ENCODE measurements at regions not wholly inside any gene's neighbourhood (a gene's known extent, or its start where the extent isn't known, plus 50 kb on each side); places are given as distances from the start of the nearest gene placed in this dataset.
"Not testable (repeated sequence)": the region's sequence is repeated elsewhere in the genome, so short reads cannot be mapped to it uniquely, and the experiment has no call there.

DNA sequence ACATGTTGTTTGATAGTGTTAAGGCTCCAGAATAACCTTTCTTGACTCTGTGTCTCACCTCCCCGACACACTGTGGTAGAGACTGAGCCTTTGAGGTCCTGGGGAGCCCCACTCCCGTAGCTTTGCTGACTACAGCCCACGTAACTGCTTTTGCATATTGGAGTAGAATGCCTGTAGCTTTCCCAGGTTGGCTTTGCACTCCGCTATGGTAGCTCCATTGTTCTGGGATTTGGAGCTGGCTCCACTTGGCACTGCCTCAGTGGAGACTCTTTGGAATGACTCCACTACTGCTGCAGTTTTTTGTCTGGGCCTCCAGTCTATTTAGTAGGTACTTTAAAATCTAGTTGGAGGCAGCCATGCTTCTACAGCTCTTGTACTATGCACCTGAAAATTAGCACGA lies 56.2 kb upstream of the ANXA1 start:
- no peak for DNase-seq

DNA sequence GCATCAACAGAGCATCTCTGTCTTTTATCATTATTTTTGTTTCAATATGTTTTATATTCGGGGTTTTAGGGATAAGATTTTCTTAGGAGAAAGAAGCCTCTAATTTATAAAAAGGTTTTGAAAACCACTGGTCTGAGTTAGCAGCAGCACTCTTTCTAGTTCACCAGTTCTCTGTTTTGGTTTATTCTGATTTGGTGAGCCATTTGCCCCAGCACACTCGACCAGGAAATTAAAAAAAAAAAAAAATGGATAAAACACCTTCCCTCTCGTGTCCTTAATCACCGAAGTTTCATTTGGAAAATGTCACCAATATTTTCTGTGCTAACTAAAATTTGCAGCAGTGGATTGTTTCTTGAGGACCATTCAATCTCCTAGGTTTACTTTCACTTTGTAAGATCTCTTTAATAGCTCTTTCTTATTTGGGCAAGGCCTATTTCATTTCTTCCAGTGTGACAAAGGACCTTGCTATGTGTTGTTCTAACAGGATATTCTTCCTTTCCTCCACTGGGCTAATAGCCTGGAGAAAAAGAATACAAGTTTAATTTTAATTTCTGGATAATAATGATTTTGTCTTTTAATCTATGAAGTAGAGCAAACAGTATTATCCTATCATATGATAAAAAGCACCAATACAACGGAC lies 57.8 kb upstream of the ANXA1 start:
- no peak for DNase-seq

DNA sequence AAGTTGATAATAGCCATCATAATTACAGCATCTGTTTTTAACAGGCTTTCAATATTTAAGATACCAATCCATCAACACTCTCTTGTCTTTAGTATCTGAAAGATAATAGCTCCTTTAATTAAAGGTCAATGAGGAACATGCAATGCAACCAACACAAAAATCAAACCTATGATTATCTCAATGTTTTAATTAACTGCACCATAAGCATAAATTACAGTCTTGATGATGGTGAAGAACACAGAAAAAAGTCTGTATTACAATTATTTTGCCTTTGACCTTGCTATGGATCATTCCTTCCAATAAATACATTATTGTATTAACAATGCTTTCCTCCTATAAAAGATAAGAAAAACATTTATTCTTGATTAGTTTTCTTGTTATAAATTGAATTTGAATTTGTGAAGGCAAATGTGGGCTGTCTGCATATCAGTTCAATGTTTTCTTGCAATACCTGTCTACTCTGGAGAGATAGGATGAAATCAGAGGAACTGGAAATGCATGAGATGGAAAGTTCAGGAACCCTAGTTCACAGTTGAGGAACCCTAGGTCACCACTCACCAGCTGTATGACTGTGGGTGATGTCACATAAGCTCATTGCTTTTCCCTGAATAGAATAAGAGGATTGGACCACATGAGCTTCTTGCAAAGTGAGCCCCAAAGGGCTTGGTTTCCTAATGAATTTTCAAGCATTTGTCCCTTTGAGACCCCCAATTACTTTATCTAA lies 58.5 kb upstream of the ANXA1 start:
- DNase-seq = no peak

DNA sequence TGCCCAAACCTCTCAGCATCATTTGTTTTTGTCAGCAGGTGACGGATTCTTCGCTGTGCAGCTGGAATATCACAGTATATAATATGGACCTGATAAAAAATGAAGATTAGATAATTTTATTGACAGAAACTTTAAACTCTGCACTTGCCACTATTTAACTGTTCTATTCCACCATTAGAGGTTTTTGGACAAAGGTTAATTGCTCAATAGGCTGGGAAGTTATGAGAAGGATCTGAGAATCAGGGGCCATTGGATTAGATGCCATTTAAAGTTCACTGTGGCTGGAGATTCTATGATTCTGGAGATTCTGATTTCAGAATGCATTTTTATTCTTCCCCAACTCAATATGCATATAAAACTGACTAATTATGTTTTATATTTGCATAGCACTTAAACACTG lies 59.8 kb upstream of the ANXA1 start:
- no peak for DNase-seq

DNA sequence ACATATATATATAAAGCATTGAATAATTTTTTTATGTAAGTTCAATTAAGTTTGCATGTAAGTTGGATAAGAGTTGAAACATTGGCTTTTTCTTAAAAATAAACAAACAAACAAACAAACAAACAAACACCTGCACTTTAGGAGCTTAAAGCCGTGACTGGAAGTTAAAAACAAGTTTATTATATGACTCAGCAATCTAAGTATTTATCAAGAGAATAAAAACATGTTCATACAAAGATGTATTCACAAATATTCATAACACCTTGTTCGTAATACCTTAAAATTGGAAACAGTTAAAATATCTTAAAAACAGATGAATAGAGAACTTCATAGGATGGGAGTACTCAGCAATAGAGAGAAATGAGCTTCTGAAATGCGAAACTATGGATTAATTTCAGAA lies 61.5 kb upstream of the ANXA1 start:
- no peak for DNase-seq

DNA sequence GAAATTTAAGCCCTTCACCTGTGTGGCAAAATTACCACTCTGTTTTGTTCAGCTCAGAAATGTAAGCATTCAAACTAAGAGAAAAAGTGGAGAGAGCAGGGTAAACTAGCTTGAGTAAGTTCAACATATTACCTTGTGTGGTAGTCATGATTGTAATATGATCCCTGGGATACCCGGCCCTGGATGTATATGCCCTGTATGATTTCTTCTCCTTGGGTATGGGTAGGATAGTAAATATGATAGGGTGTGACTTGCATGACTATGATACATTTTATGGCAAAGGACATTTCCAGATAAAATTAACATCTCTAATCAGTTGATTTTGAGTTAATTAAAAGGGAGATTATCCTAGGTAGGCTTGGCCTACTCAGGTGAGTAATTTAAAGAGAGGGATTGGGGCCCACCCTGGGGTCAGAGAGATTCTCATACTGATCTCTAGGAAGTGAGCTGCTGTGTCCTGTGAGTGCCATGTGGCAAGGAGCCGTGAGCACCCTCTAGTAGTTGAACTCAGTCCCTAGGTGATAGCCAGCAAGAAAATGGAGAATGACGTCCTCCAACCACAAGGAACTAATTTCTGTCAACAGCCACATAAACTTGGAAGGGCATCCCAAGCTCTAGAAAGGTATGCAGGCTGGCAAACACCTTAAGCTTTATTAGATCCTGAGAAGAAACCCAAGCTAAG lies 62.2 kb upstream of the ANXA1 start:
- no peak for DNase-seq

DNA sequence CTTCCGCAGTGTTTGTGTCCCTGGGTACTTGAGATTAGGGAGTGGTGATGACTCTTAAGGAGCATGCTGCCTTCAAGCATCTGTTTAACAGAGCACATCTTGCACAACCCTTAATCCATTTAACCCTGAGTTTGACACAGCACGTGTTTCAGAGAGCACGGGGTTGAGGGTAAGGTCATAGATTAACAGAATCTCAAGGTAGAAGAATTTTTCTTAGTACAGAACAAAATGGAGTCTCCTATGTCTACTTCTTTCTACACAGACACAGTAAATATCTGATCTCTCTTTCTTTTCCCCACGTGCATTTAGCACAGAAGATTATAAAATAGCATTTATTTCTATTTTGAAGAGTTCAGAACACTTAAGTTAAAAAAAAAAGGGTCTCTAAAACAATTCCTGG lies 63.8 kb upstream of the ANXA1 start:
- not testable (repeated sequence) for DNase-seq

DNA sequence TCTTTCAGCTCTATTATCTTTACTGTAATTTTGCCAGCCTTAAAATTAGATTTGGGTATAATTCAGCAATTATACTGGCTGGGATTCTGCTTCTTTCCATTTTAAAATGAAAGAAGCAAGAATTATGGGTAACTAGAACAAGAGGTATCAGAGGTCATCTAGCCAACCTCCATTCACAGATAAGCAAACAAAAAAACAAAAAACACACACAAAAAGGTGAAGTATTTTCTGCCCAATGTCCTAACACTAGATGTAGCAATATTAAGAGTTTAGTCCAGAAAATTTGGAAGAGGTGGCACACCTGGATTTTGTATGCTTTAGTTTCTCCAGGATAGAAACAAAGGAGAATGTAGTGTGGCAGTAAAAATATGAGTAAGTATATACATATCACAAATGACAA lies 68.1 kb upstream of the ANXA1 start:
- no peak for DNase-seq

DNA sequence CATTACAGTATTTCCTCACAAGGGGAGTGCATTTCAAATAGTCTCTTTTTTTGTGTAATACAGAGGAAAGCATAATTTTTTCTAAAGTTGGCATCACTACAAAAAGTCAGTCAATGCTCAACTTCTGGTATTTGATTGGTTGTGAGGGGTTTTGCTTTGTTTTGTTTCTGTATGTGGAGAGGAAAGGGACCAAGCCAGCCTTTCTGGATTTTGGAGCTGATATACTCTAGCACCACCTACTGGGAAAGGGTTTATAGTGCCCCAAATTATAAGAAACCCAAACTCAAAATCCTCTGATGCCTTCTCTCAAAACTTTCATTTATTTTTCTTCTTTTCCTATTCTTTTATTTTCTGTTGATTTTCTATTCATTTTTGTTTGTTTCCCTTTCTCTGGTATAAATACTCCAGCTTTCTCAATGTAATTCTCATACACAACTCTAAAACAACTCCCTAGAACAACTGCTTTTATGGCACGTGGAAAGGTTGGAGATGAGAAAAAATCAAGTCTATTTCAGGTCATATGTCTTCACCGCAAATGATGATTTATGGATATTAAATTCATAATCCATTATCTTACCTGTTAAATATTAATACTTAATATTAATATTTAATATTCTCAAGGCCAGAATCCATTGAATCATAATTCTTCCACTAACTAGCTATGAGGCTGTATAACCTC lies 69.5 kb upstream of the ANXA1 start:
- DNase-seq = no peak

DNA sequence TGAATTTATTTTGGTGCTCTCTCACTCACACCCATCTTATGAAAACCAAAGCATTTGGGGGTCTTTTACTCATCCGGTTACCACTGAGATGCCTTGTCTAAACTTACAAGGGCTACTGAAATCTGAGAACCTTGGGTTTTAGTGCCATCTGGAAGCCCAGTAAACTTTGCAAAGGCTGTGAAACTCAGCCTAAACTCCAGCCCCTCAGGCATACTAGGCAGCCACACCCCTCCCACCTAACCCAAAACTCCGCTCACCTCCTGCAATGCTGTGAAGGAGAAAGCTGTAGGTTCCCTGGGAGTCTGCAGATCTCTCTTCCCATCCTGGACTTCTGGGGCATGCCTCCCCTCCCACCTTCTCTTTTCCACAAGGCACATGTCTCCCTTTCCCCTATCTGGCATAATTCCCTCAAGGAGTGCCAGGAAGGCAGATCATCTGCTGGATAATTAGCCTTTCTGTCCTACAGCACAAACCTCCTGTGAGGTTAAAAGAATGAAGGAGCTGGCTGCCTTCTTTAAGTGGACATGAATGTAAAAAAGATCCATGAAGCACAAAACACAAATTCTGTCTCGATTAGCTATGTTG lies 71.5 kb upstream of the ANXA1 start:
- DNase-seq = no peak

DNA sequence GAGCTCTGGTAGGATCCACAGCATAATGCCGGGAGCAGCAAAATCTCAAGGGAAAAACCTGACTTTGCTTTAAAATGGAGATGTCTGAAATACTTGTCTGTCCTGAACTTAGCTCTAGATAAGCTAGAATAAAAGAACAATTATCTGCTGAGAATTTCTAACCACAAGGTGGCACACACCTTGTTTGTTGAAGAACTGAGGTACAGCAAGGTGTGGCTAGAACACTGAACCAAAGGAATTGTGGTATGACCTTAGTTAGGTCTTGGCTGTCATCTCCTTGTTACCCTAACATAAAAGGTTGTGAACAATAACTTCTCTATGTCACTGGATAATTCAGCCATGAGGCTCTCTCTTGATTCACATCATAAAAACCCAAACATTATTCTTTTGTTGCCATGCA lies 72.3 kb upstream of the ANXA1 start:
- no peak for DNase-seq

DNA sequence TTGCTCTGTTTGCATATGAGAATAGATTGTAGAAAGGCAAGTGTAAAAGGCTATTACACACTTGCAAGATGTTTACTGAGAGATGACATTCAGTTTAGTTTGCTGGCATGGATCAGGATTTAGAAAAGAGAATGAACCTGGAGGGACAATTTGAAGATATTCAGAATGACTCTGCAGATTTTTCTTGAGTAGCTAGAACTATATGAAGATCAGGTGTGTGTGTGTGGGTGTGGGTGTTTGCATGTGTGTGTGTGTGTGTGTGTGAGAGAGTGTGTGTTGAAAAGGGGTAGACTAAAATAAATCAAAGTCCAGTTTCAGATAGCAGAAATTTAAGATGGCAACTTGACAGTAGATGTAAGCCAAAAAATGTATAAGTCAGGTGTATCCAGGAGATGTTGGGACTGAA lies 74.0 kb upstream of the ANXA1 start:
- DNase-seq = no peak

DNA sequence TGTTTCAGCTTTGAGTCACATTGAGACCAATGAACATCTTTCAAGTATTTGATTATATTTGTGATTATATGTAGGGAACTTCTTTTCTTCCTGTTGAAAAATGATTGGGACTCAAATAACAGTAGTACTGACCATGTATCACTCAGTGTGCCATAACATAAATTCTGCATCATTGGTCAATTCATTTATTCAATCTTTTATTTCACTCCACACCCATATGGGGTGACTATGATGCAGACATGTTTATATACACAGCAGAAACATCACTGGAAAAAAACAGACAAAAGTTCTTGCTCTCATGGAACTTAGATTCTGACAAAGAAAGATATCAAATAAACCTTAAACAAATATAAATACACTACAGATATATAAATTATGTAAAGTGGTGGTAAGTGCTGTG lies 74.7 kb upstream of the ANXA1 start:
- DNase-seq = no peak

DNA sequence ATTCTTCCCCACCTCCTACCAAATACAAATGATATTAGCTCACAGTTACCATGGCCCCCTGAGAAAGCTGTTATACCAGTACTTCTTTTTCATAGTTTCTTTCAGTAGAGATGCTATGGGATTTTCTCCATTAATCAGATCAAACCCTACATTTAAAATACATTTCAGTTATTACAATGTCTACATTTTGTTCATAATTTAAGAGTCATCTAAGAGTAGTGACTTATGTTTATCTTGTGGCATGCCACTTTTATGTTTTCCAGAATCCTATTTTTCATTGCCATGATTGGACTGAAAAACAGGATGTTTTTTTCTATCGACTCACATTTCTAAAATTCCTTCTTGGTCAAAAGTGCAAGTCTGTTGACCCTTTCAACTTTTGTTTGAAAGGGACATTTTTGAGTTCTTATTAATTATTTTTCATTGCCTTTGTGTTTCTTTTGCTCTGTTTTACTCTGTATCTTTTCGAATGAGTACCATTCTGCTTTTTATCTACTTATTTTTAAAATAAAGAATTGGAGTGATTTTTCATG lies 77.4 kb upstream of the ANXA1 start:
- no peak for DNase-seq

DNA sequence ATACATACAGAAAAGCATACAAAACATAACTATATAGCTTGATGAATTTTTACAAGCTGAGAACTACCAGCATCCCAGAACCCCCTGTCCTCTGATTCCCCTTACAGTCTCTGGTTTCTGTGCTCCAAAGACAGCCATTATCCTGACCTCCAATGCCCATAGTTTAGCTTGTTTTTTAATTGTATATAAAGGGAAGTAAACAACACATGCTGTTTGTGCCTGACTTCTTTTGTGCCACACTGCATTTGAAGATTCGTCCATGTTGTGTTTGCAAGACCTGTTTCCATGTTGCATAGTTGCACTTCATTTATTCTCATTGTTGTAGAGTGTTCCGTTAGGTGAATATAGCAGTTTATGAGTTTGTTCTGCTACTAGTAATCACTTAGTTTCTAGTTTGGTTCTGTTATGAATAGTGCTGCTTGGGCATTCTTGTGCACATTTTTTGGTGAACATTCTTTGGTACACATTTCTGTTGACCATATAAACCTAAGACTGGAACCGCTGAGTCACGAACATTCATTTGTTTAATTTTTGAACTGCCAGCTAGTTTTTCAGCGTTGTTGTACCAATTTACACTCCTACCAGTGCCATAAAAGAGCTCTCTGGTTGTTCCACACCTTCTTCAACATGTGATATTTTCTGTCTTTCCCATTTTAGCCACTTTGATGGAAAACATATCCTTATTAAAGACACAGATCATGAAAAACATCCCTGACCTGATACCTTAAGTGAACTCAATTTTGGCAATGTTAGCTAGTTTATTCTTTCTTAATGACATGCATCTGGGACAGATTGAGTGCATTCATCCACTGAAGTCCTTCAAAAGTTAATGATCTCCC lies 78.1 kb upstream of the ANXA1 start:
- no peak for DNase-seq

DNA sequence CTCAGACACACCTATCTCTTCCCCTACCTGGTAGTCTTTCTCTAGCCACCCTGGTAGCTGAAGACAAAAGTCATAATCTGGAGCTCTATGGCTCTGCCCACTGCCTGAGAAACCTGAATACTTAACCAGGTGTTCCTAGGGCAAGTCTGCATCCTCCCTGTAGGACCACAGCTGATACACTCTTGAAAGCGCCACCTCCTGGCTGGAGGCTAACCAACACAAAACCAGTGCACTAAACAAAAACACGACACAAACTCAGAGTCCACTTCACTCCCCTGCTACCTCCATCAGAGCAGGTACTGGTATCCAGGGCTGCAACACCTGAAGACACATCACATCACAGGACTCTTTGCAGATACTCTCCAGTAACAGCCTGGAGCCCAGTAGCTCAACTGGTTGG lies 84.6 kb upstream of the ANXA1 start:
- no peak for DNase-seq

DNA sequence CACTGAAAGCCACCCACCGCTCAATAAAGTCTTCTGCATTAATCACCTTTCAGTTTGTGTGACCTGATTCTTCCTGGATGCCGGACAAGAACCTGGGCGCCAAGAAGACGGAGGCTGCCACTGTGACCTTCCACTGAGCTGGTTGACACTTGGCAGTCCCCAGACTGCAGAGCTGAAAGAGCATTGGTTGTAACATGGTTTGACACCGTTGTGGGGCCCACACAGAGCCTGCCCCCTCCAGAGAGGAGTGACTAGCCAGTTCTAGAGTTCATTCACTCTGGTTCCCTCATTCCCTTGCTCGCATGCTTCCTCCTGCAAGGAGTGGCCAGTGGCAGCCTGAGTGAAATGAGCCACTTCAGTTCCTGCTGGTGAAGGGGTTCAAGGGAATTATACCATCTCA lies 86.2 kb upstream of the ANXA1 start:
- no peak for DNase-seq

DNA sequence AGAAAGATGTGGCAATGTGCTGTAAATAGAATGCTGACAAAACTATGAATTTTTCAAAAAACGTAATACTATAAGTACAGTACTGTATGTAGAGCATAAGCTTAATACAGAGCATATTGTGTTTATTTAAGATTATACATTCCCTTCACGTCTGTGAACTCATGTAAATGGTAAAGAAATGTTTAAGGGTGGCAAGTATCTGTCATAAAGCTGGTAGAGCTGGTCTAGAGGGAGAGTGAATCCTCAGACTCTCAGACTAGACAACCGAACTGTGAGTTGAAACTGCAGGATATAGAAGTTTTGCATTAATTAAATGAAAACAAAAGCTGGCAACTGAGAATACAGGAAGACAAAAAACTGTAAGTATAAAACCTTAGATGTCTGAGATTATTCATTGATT lies 87.3 kb upstream of the ANXA1 start:
- DNase-seq = no peak

DNA sequence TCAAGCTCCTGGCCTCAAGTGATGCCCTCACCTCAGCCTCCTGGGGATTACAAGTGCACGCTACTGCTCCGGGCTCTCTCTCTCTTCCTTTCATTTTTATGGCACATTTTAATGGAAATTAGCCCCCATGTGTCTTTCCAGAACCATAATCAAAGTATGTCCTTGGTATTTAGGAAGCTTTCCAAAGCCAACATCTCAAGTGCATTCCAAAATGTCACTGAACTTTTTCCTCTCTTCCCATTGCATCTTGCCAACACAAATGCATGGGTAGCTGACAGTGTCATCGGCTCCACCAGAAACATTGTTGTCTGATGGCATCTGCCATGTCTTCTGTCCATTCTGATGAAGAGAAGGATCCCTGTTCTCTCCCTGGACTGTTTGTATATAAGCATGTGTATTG lies 90.5 kb upstream of the ANXA1 start:
- no peak for DNase-seq

DNA sequence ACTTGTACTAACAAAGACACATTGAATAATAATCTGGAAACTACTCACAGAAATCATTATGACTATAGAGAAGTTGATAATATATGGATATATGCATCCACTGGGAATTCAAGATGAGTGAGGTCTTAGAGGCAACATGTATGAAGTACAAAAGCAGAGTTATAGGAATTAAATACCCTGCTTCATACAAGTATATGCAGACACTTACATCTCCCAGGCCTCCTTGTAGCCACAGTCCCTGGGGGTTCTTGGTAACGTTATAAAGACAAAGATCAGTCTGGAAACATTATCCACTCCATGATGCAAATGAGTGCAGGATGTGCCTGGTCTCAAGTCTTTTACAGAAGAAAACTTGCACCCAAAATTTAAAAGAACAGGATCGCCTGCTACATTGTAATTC lies 92.4 kb upstream of the ANXA1 start:
- DNase-seq = no peak

DNA sequence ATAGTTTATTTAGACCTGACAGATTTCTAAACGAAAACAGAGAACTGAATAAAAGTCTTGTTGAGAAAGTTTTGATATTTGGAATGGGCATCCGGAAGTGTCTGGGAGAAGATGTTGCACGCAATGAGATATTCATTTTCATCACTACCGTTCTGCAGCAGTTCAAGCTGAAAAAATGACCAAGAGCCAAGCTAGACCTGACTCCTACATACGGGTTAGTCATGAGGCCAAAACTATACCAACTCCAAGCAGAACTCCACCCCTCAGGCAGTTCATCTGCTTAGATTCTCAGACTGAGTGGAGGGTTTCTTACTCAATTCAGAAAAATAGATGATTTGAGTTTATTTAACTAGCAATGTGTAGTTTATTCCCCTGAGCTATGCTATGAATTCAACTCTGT lies 95.4 kb upstream of the ANXA1 start:
- DNase-seq = no peak

DNA sequence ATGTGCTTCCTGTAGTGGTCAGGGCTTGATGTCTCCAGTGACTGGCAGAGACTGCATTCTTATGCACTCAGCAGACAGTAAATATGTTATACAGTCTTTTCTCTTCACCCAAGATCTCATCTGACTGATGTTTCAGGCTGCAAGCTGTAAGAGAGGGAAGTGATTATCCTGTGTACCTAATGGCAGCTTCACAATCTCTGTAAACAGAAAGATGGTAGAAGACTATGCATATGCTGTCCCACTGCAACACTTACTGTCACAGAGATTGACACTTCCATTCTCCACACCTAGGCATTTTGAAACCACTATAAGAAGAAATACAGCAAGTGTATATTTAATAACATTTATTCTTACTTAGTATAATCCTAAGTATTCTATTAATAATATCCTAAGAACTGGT lies 97.6 kb upstream of the ANXA1 start:
- no peak for DNase-seq

Measured in activated CD4-positive, alpha-beta T cell treated with anti-CD3 and anti-CD28 coated beads, Interleukin-2, amount 50 U/mL, for 1 hour (primary cell).